Natural killer cell (primary cell): ENCODE measurements at regions not wholly inside any gene's neighbourhood (a gene's known extent, or its start where the extent isn't known, plus 50 kb on each side); places are given as distances from the start of the nearest gene placed in this dataset.

Experiments used
- ATAC-seq, 3 donors: fragments of 150-1000 bp in 2 of 3; fragments of 200-7000 bp in 1 of 3; cut with Tn5 transposase; 1 replicate in 1 of 3; 2 replicates in 2 of 3; pipeline ENCODE4 v1.10.0; 2021; ENCODE audit warnings: mild to moderate bottlenecking in 2 of 3, moderate library complexity in 2 of 3
- DNase-seq, 2 donors: peaks; one replicate each; pipeline versions ENCODE4 v3.0.0 to v3.0.0-alpha.2; 2013 to 2021; ENCODE audit warnings: mixed read lengths in 1 of 2
- H3K27ac ChIP-seq: one replicate; pipeline ENCODE4 v1.5.1; 2013; ENCODE audit warnings: mild to moderate bottlenecking, low read length
- H3K27me3 ChIP-seq: one replicate; pipeline ENCODE4 v1.6.1; 2013; ENCODE audit warnings: low read length; ENCODE audit not compliant: control insufficient read depth, insufficient read depth
- H3K36me3 ChIP-seq: one replicate; pipeline ENCODE4 v1.6.1; 2013; ENCODE audit warnings: low read length; ENCODE audit not compliant: control insufficient read depth, insufficient read depth
- H3K4me1 ChIP-seq: one replicate; pipeline ENCODE4 v1.6.1; 2013; ENCODE audit warnings: low read length; ENCODE audit not compliant: control insufficient read depth, insufficient read depth
- H3K4me3 ChIP-seq: one replicate; pipeline ENCODE4 v1.5.1; 2013; ENCODE audit warnings: low read length
- H3K9me3 ChIP-seq: one replicate; pipeline ENCODE4 v1.6.1; 2013; ENCODE audit warnings: low read length; ENCODE audit not compliant: control insufficient read depth, insufficient read depth
- H3K27ac Mint-ChIP-seq, 2 donors: one replicate each; pipeline ENCODE4 v1.8.0; 2022; ENCODE audit warnings: mild to moderate bottlenecking in 2 of 2, mixed read lengths in 2 of 2, moderate library complexity in 1 of 2
- H3K27me3 Mint-ChIP-seq, 2 donors: one replicate each; pipeline ENCODE4 v1.8.0; 2022; ENCODE audit warnings: low read depth in 2 of 2, mixed read lengths in 2 of 2
- H3K36me3 Mint-ChIP-seq: one replicate; pipeline ENCODE4 v1.8.0; 2022; ENCODE audit warnings: mixed read lengths
- H3K4me1 Mint-ChIP-seq, 2 donors: one replicate each; pipeline ENCODE4 v1.8.0; 2022; ENCODE audit warnings: mixed read lengths in 2 of 2
- H3K4me3 Mint-ChIP-seq: one replicate; pipeline ENCODE4 v1.8.0; 2022; ENCODE audit warnings: mild to moderate bottlenecking, moderate library complexity, mixed read lengths
- H3K9me3 Mint-ChIP-seq, 2 donors: one replicate each; pipeline ENCODE4 v1.8.0; 2022; ENCODE audit warnings: mixed read lengths in 2 of 2
- CTCF ChIP-seq: fragments of 200-600 bp; IDR thresholded peaks from one replicate; pipeline ENCODE4 v1.8.0; 2022; ENCODE audit warnings: antibody characterized with exemption
- WGBS: methylation state at CpG from one replicate; pipeline ENCODE4 v1.1.7; 2013; ENCODE audit warnings: missing lambda C conversion rate; ENCODE audit not compliant: insufficient coverage; 5-methylcytosine and 5-hydroxymethylcytosine counted together
- intact Hi-C: fragments of 100-400 bp; cut with micrococcal nuclease; formaldehyde crosslinking; loops from one replicate; pipeline ENCODE4 v1.14.2; 2022

GRCh38 chr10:128373071-128373749 lies 247.0 kb upstream of the MKI67 start:
- TF ChIP-seq CTCF, result no peak
- H3K27me3 Mint-ChIP-seq, result peaks cover 4 to 15% of the 10 kb centered on the region in 2 donors
- H3K27ac ChIP-seq, result no peak overlapping the region
- no peak overlapping the region for H3K27ac Mint-ChIP-seq
- no peaks in the 10 kb centered on the region for H3K9me3 ChIP-seq
- H3K27me3 ChIP-seq, result no peaks in the 10 kb centered on the region
- no peaks in the 10 kb centered on the region for H3K36me3 ChIP-seq
- DNase-seq (no peak), ATAC-seq (no peak)
- H3K36me3 Mint-ChIP-seq, result no peaks in the 10 kb centered on the region
- H3K4me1 ChIP-seq, result no peaks in the 10 kb centered on the region
- no peak overlapping the region for H3K4me3 ChIP-seq
- peaks cover 5 to 6% of the 10 kb centered on the region in 2 donors for H3K4me1 Mint-ChIP-seq
- H3K9me3 Mint-ChIP-seq, result no peaks in the 10 kb centered on the region
- no peak overlapping the region for H3K4me3 Mint-ChIP-seq
- intact Hi-C loops, result no loop called here
- 59% methylated on average over 9 of the region's 9 CpGs for WGBS

- WGBS, result 86% methylated on average over 7 of the region's 7 CpGs
- ATAC-seq, result no peak
- peaks cover 4 to 22% of the 10 kb centered on the region in 2 donors for H3K27me3 Mint-ChIP-seq
- no peaks in the 10 kb centered on the region for H3K9me3 Mint-ChIP-seq
- no peaks in the 10 kb centered on the region for H3K36me3 ChIP-seq
- peaks cover 5 to 6% of the 10 kb centered on the region in 2 donors for H3K4me1 Mint-ChIP-seq
- H3K36me3 Mint-ChIP-seq, result no peaks in the 10 kb centered on the region
- intact Hi-C loops, result no loop called here
- no peak overlapping the region for H3K27ac Mint-ChIP-seq
- no peaks in the 10 kb centered on the region for H3K27me3 ChIP-seq
- DNase-seq, result no peak
- no peak overlapping the region for H3K4me3 Mint-ChIP-seq
- no peaks in the 10 kb centered on the region for H3K9me3 ChIP-seq
- no peak overlapping the region for H3K27ac ChIP-seq
- no peak overlapping the region for H3K4me3 ChIP-seq
- no peak for TF ChIP-seq CTCF
- H3K4me1 ChIP-seq, result no peaks in the 10 kb centered on the region
Measured at GRCh38 chr10:128373831-128374230, 247.6 kb upstream of the MKI67 start.

GRCh38 chr10:128375171-128375570 lies 248.9 kb upstream of the MKI67 start:
- DNase-seq (no peak), ATAC-seq (no peak)
- peaks cover 5 to 6% of the 10 kb centered on the region in 2 donors for H3K4me1 Mint-ChIP-seq
- TF ChIP-seq CTCF, result no peak
- no peak overlapping the region for H3K4me3 Mint-ChIP-seq
- Histone ChIP-seq H3K27ac (no peak overlapping the region), H3K4me3 (no peak overlapping the region), H3K36me3 (no peaks in the 10 kb centered on the region), H3K9me3 (no peaks in the 10 kb centered on the region), H3K27me3 (no peaks in the 10 kb centered on the region), H3K4me1 (no peaks in the 10 kb centered on the region)
- H3K27me3 Mint-ChIP-seq, result peaks cover 9 to 27% of the 10 kb centered on the region in 2 donors
- no peaks in the 10 kb centered on the region for H3K36me3 Mint-ChIP-seq
- no peak overlapping the region for H3K27ac Mint-ChIP-seq
- WGBS, result 79% methylated on average over 7 of the region's 7 CpGs
- intact Hi-C loops, result no loop called here
- H3K9me3 Mint-ChIP-seq, result no peaks in the 10 kb centered on the region
